ENCODE measurements at regions not wholly inside any gene's neighbourhood (a gene's known extent, or its start where the extent isn't known, plus 50 kb on each side); places are given as distances from the start of the nearest gene placed in this dataset.

- TF ChIP-seq HOXA7 (CRISPR knock-in tag; IDR thresholded peaks at IDR 0.05; ENCODE audit: borderline replicate concordance) (no peak), ZNF266 (tag by site-specific recombination; IDR thresholded peaks at IDR 0.05; ENCODE audit: low read depth) (no peak), CTCF (tag by site-specific recombination; IDR thresholded peaks at IDR 0.05) (no peak), ZNF140 (tag by site-specific recombination; IDR thresholded peaks at IDR 0.05) (no peak), REST (tag by site-specific recombination; IDR thresholded peaks at IDR 0.05) (no peak)
Observed at GRCh38 chr3:94303897-94304296, 241.0 kb downstream of the NSUN3 start.

Data from HEK293 (cell line).